ENCODE measurements at regions not wholly inside any gene's neighbourhood (a gene's known extent, or its start where the extent isn't known, plus 50 kb on each side); places are given as distances from the start of the nearest gene placed in this dataset.

- no peak for TF ChIP-seq POLR2A (IDR thresholded peaks at IDR 0.05; ENCODE audit: low read depth, low read length)
- TF ChIP-seq POLR2AphosphoS5 (IDR thresholded peaks at IDR 0.05; ENCODE audit: low read depth, low read length) = no peak
- no peak for TF ChIP-seq TAF1 (IDR thresholded peaks at IDR 0.05; ENCODE audit: borderline replicate concordance, low read depth, low read length)
Observed at GRCh38 chr21:33989440-33989839, 73.8 kb upstream of the ATP5PO start.
